OCI-LY7 (cell line): ENCODE measurements at regions not wholly inside any gene's neighbourhood (a gene's known extent, or its start where the extent isn't known, plus 50 kb on each side); places are given as distances from the start of the nearest gene placed in this dataset.

ENCODE experiments used
- BruUV-seq: library from RNA; stranded (reverse); fragments of 400-500 nt; replicated peaks from 2 replicates; lab custom pipeline; 2021; lab: Mats Ljungman, UMichigan
- CTCF ChIA-PET: fragments of 300-600 bp; sonication (Branson Sonifier 250); formaldehyde crosslinking; loops from one replicate; lab custom pipeline; 2022; ENCODE audit warnings: antibody characterized with exemption; ENCODE audit not compliant: unreplicated experiment; lab: Charles Lee
- POLR2A ChIA-PET: fragments of 300-600 bp; sonication (Branson Sonifier 250); formaldehyde crosslinking; loops from one replicate; lab custom pipeline; 2022; ENCODE audit warnings: antibody characterized with exemption; lab: Charles Lee
- DNase-seq: peaks from one replicate; pipeline ENCODE4 v3.0.0-alpha.2; 2015; ENCODE audit warnings: low spot score
- H2AFZ ChIP-seq: fragments of 200-600 bp; sonication (generic), shearing (Covaris generic); 2 replicates; pipeline ENCODE4 v1.6.1; 2014; ENCODE audit warnings: mild to moderate bottlenecking, antibody characterized with exemption, low read length, moderate library complexity
- H3K27ac ChIP-seq: fragments of 200-600 bp; sonication (generic); 2 replicates; pipeline ENCODE4 v1.5.1; 2014; ENCODE audit warnings: mixed run types, low read depth, mild to moderate bottlenecking, moderate library complexity, low read length, inconsistent platforms; ENCODE audit not compliant: poor library complexity, severe bottlenecking
- H3K36me3 ChIP-seq: fragments of 200-600 bp; sonication (generic); 2 replicates; pipeline ENCODE4 v1.6.1; 2014; ENCODE audit warnings: mild to moderate bottlenecking, antibody characterized with exemption, low read length, moderate library complexity, mixed read lengths; ENCODE audit not compliant: insufficient read depth
- H3K4me1 ChIP-seq: fragments of 200-600 bp; sonication (generic); 2 replicates; pipeline ENCODE4 v1.5.1; 2014; ENCODE audit warnings: mild to moderate bottlenecking, low read length; ENCODE audit not compliant: insufficient read depth, poor library complexity, severe bottlenecking
- H3K4me2 ChIP-seq: fragments of 200-600 bp; sonication (generic); 2 replicates; pipeline ENCODE4 v1.6.1; 2014; ENCODE audit warnings: mild to moderate bottlenecking, low read length
- H3K4me3 ChIP-seq: fragments of 200-600 bp; sonication (generic); 2 replicates; pipeline ENCODE4 v1.5.1; 2014; ENCODE audit warnings: mild to moderate bottlenecking, low read depth, low read length; ENCODE audit not compliant: poor library complexity, severe bottlenecking
- H3K79me2 ChIP-seq: fragments of 200-600 bp; sonication (generic); 2 replicates; pipeline ENCODE4 v1.6.1; 2016; ENCODE audit warnings: low read depth, mild to moderate bottlenecking, low read length, moderate library complexity, mixed read lengths; ENCODE audit not compliant: insufficient read depth
- H3K9me2 ChIP-seq: fragments of 200-600 bp; sonication (generic); 2 replicates; pipeline ENCODE4 v1.6.1; 2016; ENCODE audit warnings: mild to moderate bottlenecking, low read length, mixed read lengths; ENCODE audit not compliant: insufficient read depth
- H3K9me3 ChIP-seq: fragments of 200-600 bp; sonication (generic); 2 replicates; pipeline ENCODE4 v1.6.1; 2014; ENCODE audit warnings: mild to moderate bottlenecking, mixed run types, low read length, mixed read lengths
- H4K20me1 ChIP-seq: fragments of 200-600 bp; sonication (generic); 2 replicates; pipeline ENCODE4 v1.6.1; 2014; ENCODE audit warnings: mild to moderate bottlenecking, antibody characterized with exemption, low read length, moderate library complexity, mixed read lengths; ENCODE audit not compliant: insufficient read depth
- EZH2phosphoT487 ChIP-seq: fragments of 200-600 bp; sonication (generic); IDR thresholded peaks from 2 replicates; pipeline ENCODE4 v1.6.1; 2018; ENCODE audit warnings: low read depth, borderline replicate concordance, mild to moderate bottlenecking, mixed run types, antibody characterized with exemption, low read length, moderate library complexity, mixed read lengths
- intact Hi-C: fragments of 100-400 bp; cut with micrococcal nuclease; formaldehyde crosslinking; loops from one replicate; pipeline ENCODE4 v1.10.0; 2022; ENCODE audit not compliant: unreplicated experiment
- TF ChIP-seq, protein P1 (sequence below): fragments of 200-600 bp; sonication (generic); conservative IDR thresholded peaks from 2 replicates; pipeline ENCODE4 v1.5.1; 2014; ENCODE audit warnings: mild to moderate bottlenecking, antibody characterized with exemption, low read length, moderate library complexity, mixed read lengths

DNA sequence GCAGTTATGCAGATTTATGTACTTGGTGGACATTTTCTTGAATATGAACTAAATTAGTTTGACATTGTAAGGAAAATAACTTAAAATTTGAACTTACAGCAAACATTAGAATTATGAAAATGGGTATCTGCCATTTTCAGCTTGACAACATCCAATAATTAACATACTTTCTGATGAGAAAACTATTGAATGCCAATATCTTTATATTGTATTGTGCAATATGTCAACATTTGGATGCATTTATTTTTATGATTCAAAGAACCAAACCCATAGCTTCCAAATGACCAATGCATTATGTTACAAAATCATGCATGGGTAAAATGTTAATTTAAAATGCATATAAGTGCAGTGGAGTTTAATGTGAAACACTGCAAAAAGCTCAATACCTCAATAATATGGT, 562.5 kb downstream of the TRAM1L1 start:
- Histone ChIP-seq H2AFZ (no peak overlapping the region), H3K79me2 (no peaks in the 10 kb centered on the region), H3K4me2 (no peak overlapping the region), H3K9me2 (no peaks in the 10 kb centered on the region), H3K36me3 (no peaks in the 10 kb centered on the region), H3K27ac (no peak overlapping the region), H3K4me1 (no peaks in the 10 kb centered on the region), H4K20me1 (no peaks in the 10 kb centered on the region), H3K4me3 (no peak overlapping the region), H3K9me3 (no peaks in the 10 kb centered on the region)
- no TSS peak for BruUV-seq
- intact Hi-C loops: no loop called here
- no peak for DNase-seq
- ChIA-PET POLR2A (interaction anchor here (0.7 to 0.9 kb wide), 2 partner anchors 15 to 16 kb away, joined by 3 read pairs; no protein-coding TSS in a partner anchor), CTCF (no interaction called here)
- TF ChIP-seq EZH2phosphoT487: no peak
- TF ChIP-seq, protein P1, sequence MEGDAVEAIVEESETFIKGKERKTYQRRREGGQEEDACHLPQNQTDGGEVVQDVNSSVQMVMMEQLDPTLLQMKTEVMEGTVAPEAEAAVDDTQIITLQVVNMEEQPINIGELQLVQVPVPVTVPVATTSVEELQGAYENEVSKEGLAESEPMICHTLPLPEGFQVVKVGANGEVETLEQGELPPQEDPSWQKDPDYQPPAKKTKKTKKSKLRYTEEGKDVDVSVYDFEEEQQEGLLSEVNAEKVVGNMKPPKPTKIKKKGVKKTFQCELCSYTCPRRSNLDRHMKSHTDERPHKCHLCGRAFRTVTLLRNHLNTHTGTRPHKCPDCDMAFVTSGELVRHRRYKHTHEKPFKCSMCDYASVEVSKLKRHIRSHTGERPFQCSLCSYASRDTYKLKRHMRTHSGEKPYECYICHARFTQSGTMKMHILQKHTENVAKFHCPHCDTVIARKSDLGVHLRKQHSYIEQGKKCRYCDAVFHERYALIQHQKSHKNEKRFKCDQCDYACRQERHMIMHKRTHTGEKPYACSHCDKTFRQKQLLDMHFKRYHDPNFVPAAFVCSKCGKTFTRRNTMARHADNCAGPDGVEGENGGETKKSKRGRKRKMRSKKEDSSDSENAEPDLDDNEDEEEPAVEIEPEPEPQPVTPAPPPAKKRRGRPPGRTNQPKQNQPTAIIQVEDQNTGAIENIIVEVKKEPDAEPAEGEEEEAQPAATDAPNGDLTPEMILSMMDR: no peak

DNA sequence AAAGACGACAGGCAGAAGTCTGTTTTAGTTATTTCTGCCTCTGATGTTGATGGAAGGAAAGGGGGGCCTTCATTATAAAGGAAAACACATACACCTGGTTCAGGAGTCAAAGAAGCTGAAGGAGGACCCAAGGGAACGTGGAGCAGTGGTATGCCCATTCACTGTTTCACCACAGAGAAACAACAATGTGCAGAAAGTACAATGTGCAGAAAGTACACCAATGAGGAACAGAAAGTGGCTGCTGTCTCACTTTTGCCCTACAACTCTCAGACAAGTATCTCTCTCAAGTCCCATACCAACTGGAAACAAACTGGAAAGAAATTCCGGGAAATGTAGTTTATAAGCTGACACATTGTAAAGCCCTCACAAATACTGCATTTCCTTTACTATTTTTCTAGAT, 564.5 kb downstream of the TRAM1L1 start:
- no peaks in the 10 kb centered on the region for H3K4me1 ChIP-seq
- no peaks in the 10 kb centered on the region for H3K79me2 ChIP-seq
- no peaks in the 10 kb centered on the region for H3K9me3 ChIP-seq
- ChIA-PET POLR2A (interaction anchor here (0.7 kb wide), 1 partner anchor 1731 kb away, joined by 3 read pairs; no protein-coding TSS in a partner anchor), CTCF (no interaction called here)
- DNase-seq: no peak
- no peaks in the 10 kb centered on the region for H3K36me3 ChIP-seq
- intact Hi-C loops: no loop called here
- TF ChIP-seq, protein P1: no peak
- TF ChIP-seq EZH2phosphoT487: no peak
- H3K4me3 ChIP-seq: no peak overlapping the region
- H3K9me2 ChIP-seq: no peaks in the 10 kb centered on the region
- H4K20me1 ChIP-seq: no peaks in the 10 kb centered on the region
- no peak overlapping the region for H3K4me2 ChIP-seq
- H2AFZ ChIP-seq: no peak overlapping the region
- no peak overlapping the region for H3K27ac ChIP-seq
- BruUV-seq: no TSS peak

DNA sequence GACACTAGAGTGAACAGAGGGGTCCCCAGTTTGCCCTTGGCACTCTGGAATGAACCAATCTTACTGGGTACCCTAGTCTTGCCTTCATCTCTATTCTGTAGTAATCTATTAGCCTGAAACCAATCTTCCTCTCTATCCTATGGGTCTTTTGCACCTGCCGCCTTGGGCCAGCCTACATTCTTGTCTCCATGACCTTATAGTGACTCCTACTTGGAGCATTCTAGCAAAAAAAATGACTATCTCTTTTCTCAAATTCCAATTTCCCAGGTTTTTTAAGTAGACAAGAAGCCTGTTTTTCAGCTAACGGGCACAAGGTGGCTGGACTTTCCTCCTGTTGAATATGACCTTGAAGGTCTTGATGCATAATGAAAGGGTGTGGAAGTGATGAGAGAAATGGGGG, 568.7 kb downstream of the TRAM1L1 start:
- Histone ChIP-seq H3K9me3 (no peaks in the 10 kb centered on the region), H3K4me2 (no peak overlapping the region), H3K4me3 (no peak overlapping the region), H3K27ac (no peak overlapping the region), H3K36me3 (no peaks in the 10 kb centered on the region), H2AFZ (no peak overlapping the region), H3K79me2 (no peaks in the 10 kb centered on the region), H3K9me2 (no peaks in the 10 kb centered on the region), H3K4me1 (no peaks in the 10 kb centered on the region), H4K20me1 (no peaks in the 10 kb centered on the region)
- ChIA-PET CTCF (no interaction called here), POLR2A (no interaction called here)
- no peak for DNase-seq
- intact Hi-C loops: no loop called here
- TF ChIP-seq, protein P1: no peak
- TF ChIP-seq EZH2phosphoT487: no peak
- BruUV-seq: no TSS peak
